Upper lobe of right lung (tissue), 1 donor: ENCODE measurements at regions not wholly inside any gene's neighbourhood (a gene's known extent, or its start where the extent isn't known, plus 50 kb on each side); places are given as distances from the start of the nearest gene placed in this dataset.

Source experiments
- ATAC-seq: fragments of 200-7000 bp; cut with Tn5 transposase; one replicate; pipeline ENCODE4 v1.9.1; 2020; ENCODE audit warnings: mild to moderate bottlenecking, moderate library complexity
- DNase-seq: peaks from one replicate; pipeline ENCODE4 v3.0.0-alpha.2; 2020
- H3K27ac ChIP-seq: fragments of 200-600 bp; one replicate; pipeline ENCODE4 v1.8.0; 2022
- H3K27me3 ChIP-seq: fragments of 200-600 bp; one replicate; pipeline ENCODE4 v1.8.0; 2022; ENCODE audit warnings: mild to moderate bottlenecking
- H3K36me3 ChIP-seq: fragments of 200-600 bp; one replicate; pipeline ENCODE4 v1.8.0; 2022
- H3K4me1 ChIP-seq: fragments of 200-600 bp; one replicate; pipeline ENCODE4 v1.8.0; 2022
- H3K4me3 ChIP-seq: fragments of 200-600 bp; one replicate; pipeline ENCODE4 v1.8.0; 2022; ENCODE audit warnings: mild to moderate bottlenecking
- H3K9me3 ChIP-seq: fragments of 200-600 bp; one replicate; pipeline ENCODE4 v1.8.0; 2022
- CTCF ChIP-seq: fragments of 200-600 bp; IDR thresholded peaks from one replicate; pipeline ENCODE4 v1.8.0; 2022; ENCODE audit warnings: antibody characterized with exemption
- intact Hi-C: fragments of 100-400 bp; cut with DNase I; formaldehyde crosslinking; loops from one replicate; pipeline ENCODE4 v1.11.0; 2022
- donor health status: DM: no; HTN: yes; CAD: no; lungs with severe emphysema.

DNA sequence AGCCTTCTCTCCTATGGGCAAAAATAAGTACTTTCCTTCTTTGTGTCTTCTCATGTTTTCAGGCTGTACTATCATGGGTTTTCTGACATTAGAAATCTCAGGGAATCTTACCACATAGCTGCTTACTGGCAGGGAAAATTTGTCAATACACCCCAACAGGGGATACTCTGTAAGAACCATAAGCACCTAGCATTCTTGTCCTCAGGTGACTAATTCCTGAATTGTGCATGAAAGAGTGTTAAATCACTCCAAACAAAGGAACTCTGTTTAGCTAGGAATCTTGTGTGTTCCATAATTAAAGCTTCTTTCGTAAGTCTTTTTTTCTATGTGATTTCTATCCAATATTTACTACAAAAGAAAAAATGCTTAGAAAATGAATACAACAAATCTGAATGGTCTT, 206.7 kb upstream of the POT1 start:
- no peak overlapping the region for H3K27ac ChIP-seq
- ATAC-seq = no peak
- H3K27me3 ChIP-seq = no peaks in the 10 kb centered on the region
- H3K36me3 ChIP-seq = no peaks in the 10 kb centered on the region
- intact Hi-C loops = no loop called here
- no peaks in the 10 kb centered on the region for H3K9me3 ChIP-seq
- no peak for DNase-seq
- TF ChIP-seq CTCF = no peak
- H3K4me3 ChIP-seq = no peak overlapping the region
- H3K4me1 ChIP-seq = no peaks in the 10 kb centered on the region

GRCh38 chr7:125130173-125130572, 200.5 kb upstream of the POT1 start:
- no peak for ATAC-seq
- Histone ChIP-seq H3K9me3 (no peaks in the 10 kb centered on the region), H3K36me3 (no peaks in the 10 kb centered on the region), H3K4me3 (no peak overlapping the region), H3K27me3 (no peaks in the 10 kb centered on the region), H3K4me1 (no peaks in the 10 kb centered on the region), H3K27ac (no peak overlapping the region)
- TF ChIP-seq CTCF = no peak
- intact Hi-C loops = no loop called here
- no peak for DNase-seq

DNA sequence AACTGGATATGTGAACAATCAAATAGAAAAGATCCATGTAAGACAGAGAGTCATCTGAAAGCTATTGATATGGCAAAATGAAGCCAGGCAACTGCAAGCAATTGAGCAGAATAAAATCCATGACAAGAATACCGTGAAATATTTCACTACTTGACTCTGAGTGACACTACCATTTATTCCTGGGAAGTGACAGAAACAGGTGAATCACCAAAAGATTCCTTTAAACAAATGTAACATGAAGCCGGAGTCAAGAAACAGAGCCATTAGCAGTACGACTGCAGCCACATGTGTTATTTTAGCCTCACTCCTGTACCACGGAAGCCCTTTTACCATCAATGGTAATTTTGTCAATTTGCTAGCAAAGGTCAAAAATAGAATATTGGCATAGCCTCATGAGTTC, 197.7 kb upstream of the POT1 start:
- DNase-seq (no peak), ATAC-seq (no peak)
- Histone ChIP-seq H3K4me3 (no peak overlapping the region), H3K27me3 (no peaks in the 10 kb centered on the region), H3K36me3 (no peaks in the 10 kb centered on the region), H3K4me1 (no peaks in the 10 kb centered on the region), H3K27ac (no peak overlapping the region), H3K9me3 (no peaks in the 10 kb centered on the region)
- TF ChIP-seq CTCF = no peak
- intact Hi-C loops = no loop called here

DNA sequence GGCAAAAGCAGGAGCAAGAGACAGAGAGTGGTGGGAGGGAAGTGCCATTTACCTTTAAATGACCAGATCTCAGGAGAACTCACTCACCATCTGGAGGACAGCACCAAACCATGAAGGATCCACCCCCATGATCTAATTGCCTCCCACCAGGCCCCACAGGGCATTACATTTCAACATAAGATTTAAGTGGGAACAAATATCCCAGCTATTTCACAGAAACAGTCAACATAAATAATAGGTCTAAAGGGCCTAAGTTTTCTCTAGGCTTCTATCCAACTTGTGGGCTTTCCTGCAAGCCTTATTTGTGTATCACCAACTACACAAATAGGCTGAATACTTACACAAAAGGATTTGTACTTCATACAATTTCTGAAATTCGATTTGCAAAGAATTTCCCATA, 196.8 kb upstream of the POT1 start:
- no peaks in the 10 kb centered on the region for H3K36me3 ChIP-seq
- no peaks in the 10 kb centered on the region for H3K27me3 ChIP-seq
- no peak for TF ChIP-seq CTCF
- DNase-seq = no peak
- intact Hi-C loops = no loop called here
- no peaks in the 10 kb centered on the region for H3K9me3 ChIP-seq
- no peak overlapping the region for H3K4me3 ChIP-seq
- ATAC-seq = no peak
- no peak overlapping the region for H3K27ac ChIP-seq
- H3K4me1 ChIP-seq = no peaks in the 10 kb centered on the region

DNA sequence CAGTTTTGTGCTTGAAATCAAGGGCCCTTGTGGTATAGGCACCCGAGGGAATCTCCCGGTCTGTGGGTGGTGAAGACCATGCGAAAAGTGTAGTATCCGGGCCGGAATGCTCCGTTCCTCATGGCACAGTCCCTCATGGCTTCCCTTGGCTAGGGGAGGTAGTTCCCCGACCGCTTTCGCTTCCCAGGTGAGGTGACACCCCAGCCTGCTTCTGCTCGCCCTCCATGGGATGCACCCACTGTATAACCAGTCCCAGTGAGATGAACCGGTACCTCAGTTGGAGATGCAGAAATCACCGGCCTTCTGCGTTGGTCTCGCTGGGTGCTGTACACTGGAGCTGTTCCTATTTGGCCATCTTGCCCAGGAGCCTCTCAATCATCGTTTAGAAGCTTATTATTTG, 195.7 kb upstream of the POT1 start:
- no peak overlapping the region for H3K4me3 ChIP-seq
- no peak for DNase-seq
- H3K36me3 ChIP-seq = no peaks in the 10 kb centered on the region
- TF ChIP-seq CTCF = no peak
- H3K4me1 ChIP-seq = no peaks in the 10 kb centered on the region
- intact Hi-C loops = no loop called here
- H3K27me3 ChIP-seq = no peaks in the 10 kb centered on the region
- no peak for ATAC-seq
- no peaks in the 10 kb centered on the region for H3K9me3 ChIP-seq
- H3K27ac ChIP-seq = no peak overlapping the region

DNA sequence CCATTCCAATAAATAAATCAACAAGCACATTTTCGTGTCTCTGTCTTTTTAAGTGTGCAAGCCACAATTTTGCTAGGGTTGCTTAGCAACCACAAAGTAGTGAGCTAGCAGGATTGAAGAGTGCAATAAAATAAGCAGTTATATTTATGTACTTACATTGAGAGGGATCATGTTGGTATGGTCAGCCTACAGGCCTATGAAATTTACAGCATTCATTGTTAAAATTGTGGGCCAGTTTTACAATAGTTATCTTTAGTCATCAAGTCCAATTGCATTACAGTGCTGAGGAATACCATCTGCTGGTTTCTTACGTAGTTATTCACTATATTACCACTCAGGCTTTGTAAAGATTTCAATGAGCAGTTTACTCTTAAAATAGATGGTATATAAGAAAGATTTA, 192.5 kb upstream of the POT1 start:
- Histone ChIP-seq H3K4me3 (no peak overlapping the region), H3K4me1 (no peaks in the 10 kb centered on the region), H3K36me3 (no peaks in the 10 kb centered on the region), H3K27ac (no peak overlapping the region), H3K9me3 (no peaks in the 10 kb centered on the region), H3K27me3 (no peaks in the 10 kb centered on the region)
- no peak for TF ChIP-seq CTCF
- no peak for ATAC-seq
- DNase-seq = no peak
- intact Hi-C loops = no loop called here
